ENCODE measurements at regions not wholly inside any gene's neighbourhood (a gene's known extent, or its start where the extent isn't known, plus 50 kb on each side); places are given as distances from the start of the nearest gene placed in this dataset.

DNA sequence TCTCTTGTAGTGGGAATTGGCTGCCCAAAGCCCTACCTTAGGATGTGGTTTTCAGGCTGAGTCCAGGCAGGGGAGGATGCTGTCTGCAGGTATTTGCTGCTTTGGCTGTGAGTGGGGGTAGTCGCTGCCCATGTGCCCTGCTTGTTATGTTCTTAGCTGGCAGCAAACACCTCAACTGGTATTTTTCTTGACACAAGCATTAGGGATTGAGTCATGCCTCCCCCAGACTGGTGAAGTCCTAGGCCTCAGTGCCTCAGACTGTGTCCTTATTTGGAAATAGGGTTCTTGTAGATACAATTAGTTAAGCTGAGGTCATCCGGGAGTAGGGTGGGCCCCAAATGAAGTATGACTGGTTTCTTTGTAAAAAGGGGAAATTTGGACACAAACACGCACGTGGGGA lies 808.3 kb upstream of the EEF2KMT start (continued):
- TF ChIP-seq ZNF462 (CRISPR knock-in tag; IDR thresholded peaks at IDR 0.05) (no peak), POLR2AphosphoS5 (IDR thresholded peaks at IDR 0.05; ENCODE audit: low read depth) (no peak), EZH2 (IDR thresholded peaks at IDR 0.05; ENCODE audit: low read depth, unreplicated experiment) (no peak), CREB1 (CRISPR knock-in tag; IDR thresholded peaks at IDR 0.05; ENCODE audit: low read depth) (no peak), EZH2phosphoT487 (IDR thresholded peaks at IDR 0.05; ENCODE audit: unreplicated experiment) (no peak)

DNA sequence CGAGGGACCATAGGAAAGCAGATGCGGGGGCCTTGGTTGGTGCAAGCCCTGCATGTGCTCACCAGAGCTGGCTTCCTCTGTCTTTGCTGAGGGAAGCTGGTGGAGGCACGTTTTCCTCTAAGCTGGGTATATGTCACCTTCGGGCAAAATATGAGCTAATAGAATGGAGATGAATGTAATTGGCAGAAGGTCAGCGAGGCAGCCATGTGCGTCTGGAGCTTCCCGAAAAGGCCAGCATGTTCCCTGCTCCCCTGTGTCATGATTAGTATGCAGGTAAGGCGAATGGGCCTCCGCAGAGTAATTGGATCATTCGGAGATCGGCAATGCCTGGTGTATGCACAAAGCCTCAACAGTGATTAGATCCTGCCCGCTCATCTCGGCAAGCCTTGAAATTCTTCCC lies 806.2 kb upstream of the EEF2KMT start:
- Histone ChIP-seq H2AFZ (no peak overlapping the region), H3F3A (replicated peaks; ENCODE audit: low read depth) (no peaks in the 10 kb centered on the region), H4K20me1 (replicated peaks; ENCODE audit: insufficient read depth) (no peaks in the 10 kb centered on the region; the same call in 1 of the 2 replicates), H3K4me2 (no peak overlapping the region), H3K9me2 (ENCODE audit: insufficient read depth) (no peaks in the 10 kb centered on the region), H3K27ac (ENCODE audit: low read depth) (no peak overlapping the region), H3K27me3 (ENCODE audit: insufficient read depth) (no peaks in the 10 kb centered on the region), H3K4me1 (ENCODE audit: insufficient read depth) (no peaks in the 10 kb centered on the region), H3K36me3 (ENCODE audit: insufficient read depth) (no peaks in the 10 kb centered on the region), H3K79me2 (replicated peaks; ENCODE audit: insufficient read depth) (no peaks in the 10 kb centered on the region), H3K4me3 (no peak overlapping the region)
- ATAC-seq (no peak), DNase-seq (ENCODE audit: low spot score) (no peak)
- no peak for TF ChIP-seq ZNF114 (CRISPR knock-in tag; IDR thresholded peaks at IDR 0.05)
- TF ChIP-seq EZH2 (IDR thresholded peaks at IDR 0.05; ENCODE audit: low read depth, unreplicated experiment): no peak
- no peak for TF ChIP-seq ZNF462 (CRISPR knock-in tag; IDR thresholded peaks at IDR 0.05)
- TF ChIP-seq NANOG (IDR thresholded peaks at IDR 0.05; ENCODE audit: borderline replicate concordance): no peak
- no peak for TF ChIP-seq ETS1 (IDR thresholded peaks at IDR 0.05)
- no peak overlapping the region for H3K4me3 Mint-ChIP-seq
- no peaks in the 10 kb centered on the region for H3K36me3 Mint-ChIP-seq (ENCODE audit: low read depth)
- peaks cover 16% of the 10 kb centered on the region for H3K4me1 Mint-ChIP-seq
- H3K27ac Mint-ChIP-seq: no peak overlapping the region
- H3K27me3 Mint-ChIP-seq (ENCODE audit: insufficient read depth, low read depth, poor library complexity): peaks cover 10% of the 10 kb centered on the region
- no peaks in the 10 kb centered on the region; the same call in 2 of the 3 replicates for H3K9me3 Mint-ChIP-seq
